T47D (cell line): ENCODE measurements at regions not wholly inside any gene's neighbourhood (a gene's known extent, or its start where the extent isn't known, plus 50 kb on each side); places are given as distances from the start of the nearest gene placed in this dataset.

Source experiments
- DNase-seq, 2 experiments: peaks; one replicate each; pipeline versions ENCODE4 v3.0.0 to v3.0.0-alpha.2; 2011 to 2012; ENCODE audit warnings: low read depth in 1 of 2, low spot score in 1 of 2
- JUND ChIP-seq: IDR thresholded peaks from 2 replicates; pipeline ENCODE4 v1.6.1; 2012; ENCODE audit warnings: low read depth
- in situ Hi-C: cut with HindIII; loops from 2 replicates; pipeline ENCODE4 v1.10.0; 2016; ENCODE audit warnings: low sequenced_read_pairs, low pct_unique_long_range_greater_than_20kb

DNA sequence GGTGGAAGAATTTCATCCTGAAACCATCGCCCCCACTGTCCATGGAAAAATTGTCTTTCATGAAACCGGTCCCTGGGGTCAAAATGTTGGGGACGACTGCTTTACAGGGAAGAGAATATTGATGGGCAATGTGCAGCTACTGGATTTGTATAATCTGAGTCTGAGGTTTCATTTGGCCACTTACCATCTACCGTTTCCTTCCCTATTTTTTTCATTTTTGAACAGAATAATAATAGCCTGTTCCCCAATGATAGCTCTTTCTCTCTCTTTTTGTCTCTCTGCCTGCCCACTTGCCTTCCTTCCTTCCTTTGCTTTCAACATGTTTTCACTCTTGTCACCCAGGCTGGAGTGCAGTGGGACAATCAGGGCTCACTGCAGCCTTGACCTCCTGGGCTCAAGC, 78.3 kb upstream of the TLK1 start:
- no peak for TF ChIP-seq JUND
- DNase-seq = no peak
- in situ Hi-C loops = no loop called here

DNA sequence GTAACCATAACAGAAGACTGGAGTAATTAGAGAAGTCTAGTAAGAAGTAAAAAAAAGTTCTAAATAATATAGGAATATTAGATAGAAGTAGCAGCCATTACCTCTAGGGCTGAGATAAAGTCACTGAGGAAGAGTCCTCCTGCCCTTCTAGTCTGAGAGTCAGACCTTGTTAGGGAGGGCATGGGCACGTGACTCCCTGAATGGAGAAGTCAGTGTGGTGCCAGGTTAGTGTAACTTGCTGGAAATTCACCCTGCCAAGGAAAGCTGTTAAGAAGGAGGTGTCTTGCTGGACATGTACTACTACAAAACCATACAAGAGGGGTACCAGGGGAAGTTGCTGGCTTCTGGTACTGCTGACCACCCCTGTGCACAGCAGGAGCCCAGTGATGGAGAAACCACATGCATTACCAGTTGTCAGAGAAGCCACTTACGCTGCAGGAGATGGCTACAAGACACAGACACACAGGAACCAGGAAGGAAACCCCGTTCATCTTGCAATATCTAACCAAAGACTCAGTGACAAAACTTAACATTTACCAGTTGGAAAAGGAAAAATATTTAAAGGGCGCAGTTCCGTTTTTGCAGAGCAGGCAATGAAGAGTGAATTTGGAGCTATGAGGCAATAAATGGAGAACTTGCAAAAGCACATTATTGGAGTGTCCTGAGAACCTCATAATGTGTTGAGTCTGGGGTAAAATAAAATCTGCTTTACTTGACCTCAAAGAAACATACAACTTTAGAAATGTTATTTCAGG, 77.2 kb upstream of the TLK1 start:
- no peak for TF ChIP-seq JUND
- no peak for DNase-seq
- in situ Hi-C loops = no loop called here

- no peak for DNase-seq
- no peak for TF ChIP-seq JUND
- in situ Hi-C loops = no loop called here
These were observed 74.7 kb upstream of the TLK1 start for GRCh38 chr2:171235262-171235881.

DNA sequence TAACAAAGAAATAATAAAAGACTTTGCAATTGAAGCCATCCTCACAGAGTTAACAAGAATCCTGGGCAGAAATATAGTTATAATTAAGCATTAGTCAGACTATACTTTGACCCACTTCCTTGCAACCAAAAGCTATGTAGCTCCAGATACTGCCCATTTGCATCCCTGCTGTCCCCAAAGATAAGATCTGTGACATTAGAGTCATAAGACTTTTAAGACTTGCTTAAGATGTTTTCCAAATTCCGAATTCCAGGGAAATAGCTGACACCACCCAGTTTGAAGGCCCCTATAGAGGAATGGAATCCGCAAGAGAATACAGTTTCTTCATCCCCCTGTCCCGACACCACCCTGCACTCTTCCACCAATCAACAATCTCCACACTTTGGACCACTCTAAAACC, 69.5 kb upstream of the TLK1 start:
- no peak for TF ChIP-seq JUND
- no peak for DNase-seq
- in situ Hi-C loops = no loop called here

DNA sequence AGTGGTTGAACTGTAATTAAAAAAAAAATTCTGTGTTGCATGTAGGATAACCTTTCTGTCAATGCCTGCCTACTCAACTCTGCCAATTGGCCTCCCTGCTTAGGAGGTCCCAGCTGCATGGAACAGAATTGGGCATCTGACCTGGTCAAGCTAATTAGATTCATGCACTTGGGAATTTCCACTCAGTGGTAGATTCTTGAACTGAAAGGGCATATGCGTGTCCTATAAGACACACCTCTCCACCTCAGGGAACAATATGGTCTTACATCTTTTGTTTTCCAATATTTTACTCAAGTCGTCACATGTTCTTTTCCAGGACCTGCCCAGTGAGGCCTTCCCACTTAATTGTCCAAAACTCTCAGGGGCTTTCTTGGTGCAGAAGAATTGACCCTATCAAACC, 68.1 kb upstream of the TLK1 start:
- in situ Hi-C loops = no loop called here
- DNase-seq = no peak
- TF ChIP-seq JUND = no peak

DNA sequence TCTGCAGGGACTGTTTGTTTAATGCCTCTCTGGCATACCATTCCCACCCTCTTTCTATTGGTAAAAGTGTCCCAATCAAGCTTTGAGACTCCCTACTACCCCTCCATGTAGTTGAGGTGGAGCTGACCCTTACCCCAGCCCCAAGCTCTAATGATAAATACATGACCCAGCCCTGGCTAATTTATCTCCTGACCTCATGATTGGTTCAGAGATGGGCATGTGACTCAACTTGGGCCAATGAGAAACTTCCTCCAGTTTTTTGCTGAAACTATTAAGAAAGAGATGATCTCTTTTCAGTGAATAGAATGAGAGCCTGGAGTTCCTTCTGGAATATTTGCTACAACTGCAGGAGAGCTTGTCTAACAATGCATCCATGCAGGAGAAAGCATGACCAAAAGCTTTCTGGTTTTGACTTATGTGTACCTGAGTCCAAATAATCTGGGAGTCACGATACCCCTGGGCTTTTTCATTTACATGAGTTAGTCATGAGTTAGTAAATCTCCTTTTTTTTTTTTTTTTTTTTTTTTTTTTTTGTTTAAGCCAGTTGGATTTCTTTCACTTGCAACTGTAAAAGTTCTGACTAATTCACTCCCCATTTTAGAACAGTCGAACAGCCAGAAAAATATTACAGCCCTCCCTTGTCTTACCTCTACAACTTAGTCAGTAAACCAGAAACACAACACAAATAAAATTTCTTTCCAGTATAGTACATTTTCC, 66.5 kb upstream of the TLK1 start:
- no peak for DNase-seq
- in situ Hi-C loops = no loop called here
- TF ChIP-seq JUND = no peak

GRCh38 chr2:171226461-171226860, 65.8 kb upstream of the TLK1 start:
- in situ Hi-C loops = no loop called here
- TF ChIP-seq JUND = no peak
- DNase-seq = no peak

DNA sequence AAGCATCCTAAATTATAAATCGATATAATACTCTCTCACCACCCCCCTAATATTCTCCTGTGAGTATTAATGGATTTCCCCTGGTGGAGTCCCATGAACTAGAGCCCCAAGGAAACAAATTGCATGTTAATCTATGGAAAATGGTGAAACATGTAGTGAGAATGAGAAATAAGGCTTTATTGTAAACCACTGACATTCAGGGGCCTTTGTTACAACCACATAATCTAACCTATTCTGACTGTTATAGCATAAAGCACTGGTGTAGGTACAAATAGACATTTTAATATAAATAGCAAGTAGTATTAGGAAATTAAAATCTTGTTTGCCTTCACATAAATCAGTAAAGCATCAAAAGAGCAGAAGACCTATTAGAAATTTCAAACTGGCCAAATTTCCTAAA, 65.3 kb upstream of the TLK1 start:
- no peak for TF ChIP-seq JUND
- in situ Hi-C loops = no loop called here
- DNase-seq = no peak

DNA sequence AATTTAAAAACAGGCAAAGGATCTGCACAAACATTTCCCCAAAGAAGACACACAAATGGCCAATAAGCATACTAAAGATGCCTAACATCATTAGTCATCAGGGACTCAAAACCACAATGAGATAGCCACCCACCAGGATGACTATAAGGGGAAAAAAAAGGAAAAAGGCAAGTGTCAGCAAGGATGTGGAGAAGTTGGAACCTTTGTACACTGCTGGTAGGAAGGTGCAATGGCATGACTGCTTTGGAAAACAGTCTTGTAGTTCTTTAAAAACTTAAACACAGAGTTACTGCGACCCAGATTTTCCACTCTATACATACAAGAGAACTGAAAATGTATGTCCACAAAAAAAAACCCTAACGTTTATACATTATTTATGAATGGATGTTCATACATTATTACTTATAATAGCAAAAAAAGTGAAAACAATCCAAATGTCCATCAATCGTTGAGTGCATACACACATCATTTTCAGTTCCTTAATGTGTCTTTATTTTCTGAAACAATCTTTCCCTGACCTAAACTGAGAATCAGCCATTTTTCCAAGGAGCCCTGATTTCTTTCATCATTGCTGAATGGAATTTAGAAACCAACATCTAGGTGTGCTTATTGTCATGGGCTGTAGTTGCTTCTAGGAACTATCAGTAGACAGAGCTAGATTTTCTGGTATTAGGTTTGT, 64.7 kb upstream of the TLK1 start:
- TF ChIP-seq JUND = no peak
- DNase-seq = no peak
- in situ Hi-C loops = no loop called here

DNA sequence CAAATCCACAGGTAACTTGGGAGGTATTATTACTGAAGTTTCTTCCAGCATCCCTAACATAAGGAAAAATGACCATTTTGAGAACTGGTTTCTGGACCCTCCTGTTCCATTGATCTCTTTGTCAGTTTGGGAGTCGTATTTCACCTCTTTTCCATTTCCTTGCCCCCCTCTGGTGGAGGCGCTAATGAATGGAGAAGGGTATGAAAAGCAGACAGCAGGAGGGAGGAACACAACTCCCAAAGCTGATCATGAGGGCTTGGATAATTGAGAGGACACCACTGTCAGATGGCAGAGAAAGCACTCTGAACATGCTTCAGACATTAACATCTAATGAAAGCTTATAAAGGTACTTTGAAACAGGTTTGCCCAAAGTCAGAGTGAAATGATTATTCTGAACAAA, 56.6 kb upstream of the TLK1 start:
- no peak for DNase-seq
- in situ Hi-C loops = no loop called here
- TF ChIP-seq JUND = no peak

DNA sequence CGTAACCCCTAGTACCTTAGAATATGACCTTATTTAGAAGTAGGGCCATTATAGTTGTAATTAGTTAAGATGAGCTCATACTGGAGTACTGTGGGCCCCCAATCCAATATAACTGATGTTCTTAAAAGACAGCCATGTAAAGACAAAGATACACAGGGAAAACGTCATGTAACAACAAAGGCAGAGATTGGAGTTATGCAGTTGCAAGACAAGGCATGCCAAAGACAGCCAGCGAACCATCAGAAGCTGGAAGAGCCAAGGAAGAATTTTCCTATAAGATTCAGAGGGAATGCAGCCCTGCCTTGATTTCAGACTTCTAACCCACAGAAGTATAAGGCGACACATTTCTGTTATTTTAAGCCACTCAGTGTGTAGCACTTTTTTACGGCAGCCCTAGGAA, 55.9 kb upstream of the TLK1 start:
- in situ Hi-C loops = no loop called here
- no peak for DNase-seq
- no peak for TF ChIP-seq JUND

GRCh38 chr2:171214093-171214492, 53.4 kb upstream of the TLK1 start:
- no peak for TF ChIP-seq JUND
- in situ Hi-C loops = no loop called here
- DNase-seq = no peak

DNA sequence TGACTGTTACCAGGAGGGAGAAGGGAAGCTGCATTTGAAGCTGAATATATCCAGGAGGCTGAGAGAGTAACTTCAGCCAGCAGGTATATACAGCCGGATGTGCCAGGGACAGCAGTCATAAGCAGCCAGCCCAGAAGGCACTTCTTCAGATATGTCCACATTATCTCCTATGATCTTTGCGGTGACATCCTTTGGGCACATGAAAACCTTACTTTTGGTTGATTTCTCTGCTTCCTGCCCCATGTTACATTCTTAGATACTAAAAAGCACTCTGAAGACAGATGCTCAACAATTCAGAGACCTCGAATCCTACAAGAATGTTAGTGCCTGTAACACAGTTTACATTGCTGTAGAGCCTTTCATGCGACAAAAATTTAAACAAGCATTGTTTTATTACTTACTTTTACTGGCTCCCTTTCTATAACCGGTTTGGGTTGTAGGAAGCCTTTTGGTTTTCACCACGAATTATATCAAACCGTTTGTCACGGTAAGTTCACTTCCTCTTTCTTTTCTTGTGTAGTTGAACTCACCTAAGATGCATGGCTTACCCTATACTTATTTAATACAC, 50.3 kb upstream of the TLK1 start:
- peak in 1 of 2 experiments; percentile 14 for DNase-seq
- in situ Hi-C loops = no loop called here
- TF ChIP-seq JUND = no peak
